ENCODE measurements at regions not wholly inside any gene's neighbourhood (a gene's known extent, or its start where the extent isn't known, plus 50 kb on each side); places are given as distances from the start of the nearest gene placed in this dataset.

DNA sequence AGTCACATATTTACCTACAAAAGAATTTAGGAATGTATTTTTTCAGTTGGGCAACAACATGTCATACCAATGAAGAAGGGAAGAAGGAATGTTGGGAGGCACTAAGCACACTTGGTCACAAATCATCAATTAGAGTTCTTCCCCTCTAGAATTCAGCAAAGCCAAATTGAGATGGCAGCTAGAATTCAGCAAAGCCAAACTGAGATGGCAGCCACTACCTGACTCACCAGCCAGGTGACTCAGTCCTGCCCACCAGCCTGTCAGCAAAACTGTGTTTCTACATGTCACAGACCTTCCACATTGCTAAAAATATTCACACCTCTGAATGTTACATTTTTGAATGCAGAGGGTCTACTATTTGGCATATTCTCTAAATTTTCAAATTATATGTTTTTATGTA, 63.2 kb upstream of the NOCT start:
- no peak for TF ChIP-seq CTCF (IDR thresholded peaks at IDR 0.05; ENCODE audit: low read depth, low read length)
- ChIA-PET CTCF (interaction anchor here (1.6 kb wide), 1 partner anchor 14 kb away, joined by 8 read pairs; no protein-coding TSS in a partner anchor), POLR2A (no interaction called here)
- H3K27me3 ChIP-seq (ENCODE audit: control insufficient read depth, insufficient read depth, low read length) = no peaks in the 10 kb centered on the region
- H3K4me3 ChIP-seq (ENCODE audit: low read depth, low read length) = no peak overlapping the region
- no peaks in the 10 kb centered on the region for H3K9me3 ChIP-seq (ENCODE audit: control insufficient read depth, insufficient read depth, low read length)
- no peak overlapping the region for H3K27ac ChIP-seq (ENCODE audit: low read depth, low read length)
- no peak for DNase-seq (ENCODE audit: low read depth, low spot score)

GRCh38 chr4:138951764-138952163, 63.8 kb upstream of the NOCT start:
- Histone ChIP-seq H3K4me3 (ENCODE audit: low read depth, low read length) (no peak overlapping the region), H3K27me3 (ENCODE audit: control insufficient read depth, insufficient read depth, low read length) (no peaks in the 10 kb centered on the region), H3K27ac (ENCODE audit: low read depth, low read length) (no peak overlapping the region), H3K9me3 (ENCODE audit: control insufficient read depth, insufficient read depth, low read length) (no peaks in the 10 kb centered on the region)
- no peak for TF ChIP-seq CTCF (IDR thresholded peaks at IDR 0.05; ENCODE audit: low read depth, low read length)
- no peak for DNase-seq (ENCODE audit: low read depth, low spot score)
- ChIA-PET POLR2A (no interaction called here), CTCF (interaction anchor here (1.6 kb wide), 1 partner anchor 14 kb away, joined by 8 read pairs; no protein-coding TSS in a partner anchor)

DNA sequence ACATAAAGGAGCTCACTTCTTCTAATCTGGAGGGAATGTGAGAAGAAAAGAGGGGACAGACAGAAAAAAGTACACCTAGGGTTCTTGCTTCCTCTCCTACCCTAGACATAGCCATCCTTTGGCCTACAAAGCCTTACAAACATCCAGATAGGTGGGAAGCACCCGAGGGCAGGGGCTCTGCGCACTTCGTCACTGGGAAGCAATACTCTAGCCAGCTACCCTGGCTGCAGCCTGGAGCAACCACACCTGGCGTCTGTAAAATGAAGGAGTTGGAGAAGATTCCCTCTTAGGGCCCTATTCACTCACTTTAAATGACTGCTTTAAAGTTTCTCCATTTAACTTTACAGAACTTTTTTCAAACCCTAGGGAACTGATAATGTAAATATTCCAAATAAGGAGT, 65.7 kb upstream of the NOCT start:
- H3K27ac ChIP-seq (ENCODE audit: low read depth, low read length) = no peak overlapping the region
- no peak overlapping the region for H3K4me3 ChIP-seq (ENCODE audit: low read depth, low read length)
- TF ChIP-seq CTCF (IDR thresholded peaks at IDR 0.05; ENCODE audit: low read depth, low read length) = no peak
- H3K27me3 ChIP-seq (ENCODE audit: control insufficient read depth, insufficient read depth, low read length) = no peaks in the 10 kb centered on the region
- ChIA-PET CTCF (interaction anchor here (0.8 to 4.0 kb wide), 3 partner anchors 10 to 12 kb away, joined by 6 to 18 read pairs (median 7); no protein-coding TSS in a partner anchor), POLR2A (no interaction called here)
- DNase-seq (ENCODE audit: low read depth, low spot score) = no peak
- no peaks in the 10 kb centered on the region for H3K9me3 ChIP-seq (ENCODE audit: control insufficient read depth, insufficient read depth, low read length)

DNA sequence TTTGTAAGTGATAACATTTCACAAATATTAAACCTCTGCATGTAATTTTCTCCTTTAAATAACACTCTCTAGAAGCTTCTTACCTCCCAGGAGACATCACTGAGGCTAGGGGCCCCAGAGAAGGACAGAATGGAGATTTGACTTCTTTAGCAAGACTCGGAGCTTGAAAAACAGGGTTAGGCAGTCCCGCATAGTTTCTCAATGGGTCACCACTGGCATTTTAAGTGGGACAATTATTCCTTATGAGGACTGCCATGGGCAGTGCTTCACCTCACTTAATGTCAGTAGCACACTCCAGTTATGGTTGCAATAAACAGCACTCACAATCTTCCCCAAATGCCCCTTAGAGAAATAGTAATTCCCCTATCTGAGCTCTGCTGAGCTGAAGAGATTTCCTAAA, 66.7 kb upstream of the NOCT start:
- Histone ChIP-seq H3K4me3 (ENCODE audit: low read depth, low read length) (no peak overlapping the region), H3K27me3 (ENCODE audit: control insufficient read depth, insufficient read depth, low read length) (no peaks in the 10 kb centered on the region), H3K9me3 (ENCODE audit: control insufficient read depth, insufficient read depth, low read length) (no peaks in the 10 kb centered on the region), H3K27ac (ENCODE audit: low read depth, low read length) (no peak overlapping the region)
- TF ChIP-seq CTCF (IDR thresholded peaks at IDR 0.05; ENCODE audit: low read depth, low read length) = no peak
- CTCF ChIA-PET = interaction anchor here (0.6 to 4.0 kb wide), 3 partner anchors 9 to 994 kb away, joined by 3 to 18 read pairs (median 7); no protein-coding TSS in a partner anchor
- DNase-seq (ENCODE audit: low read depth, low spot score) = no peak
- POLR2A ChIA-PET = no interaction called here

DNA sequence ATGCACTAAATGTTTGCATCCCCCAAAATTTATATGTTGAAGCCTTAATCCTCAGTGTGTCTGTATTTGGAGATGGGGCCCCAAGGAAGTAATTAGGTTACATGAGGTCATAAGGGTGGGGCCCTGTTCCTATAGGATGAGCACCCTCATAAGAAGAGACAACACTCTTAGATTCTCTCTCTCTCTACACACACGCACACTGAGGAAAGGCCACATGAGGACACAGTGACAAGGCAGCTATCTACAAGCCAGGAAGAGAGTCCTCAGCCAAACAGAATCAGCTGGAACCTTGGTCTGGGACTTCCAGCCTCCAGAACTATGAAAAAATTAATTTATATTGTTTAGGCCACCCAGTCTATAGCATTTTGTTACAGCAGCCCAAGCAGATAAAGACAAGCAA, 69.3 kb upstream of the NOCT start:
- TF ChIP-seq CTCF (IDR thresholded peaks at IDR 0.05; ENCODE audit: low read depth, low read length) = no peak
- Histone ChIP-seq H3K9me3 (ENCODE audit: control insufficient read depth, insufficient read depth, low read length) (no peaks in the 10 kb centered on the region), H3K27ac (ENCODE audit: low read depth, low read length) (no peak overlapping the region), H3K27me3 (ENCODE audit: control insufficient read depth, insufficient read depth, low read length) (no peaks in the 10 kb centered on the region), H3K4me3 (ENCODE audit: low read depth, low read length) (no peak overlapping the region)
- DNase-seq (ENCODE audit: low read depth, low spot score) = no peak
- ChIA-PET CTCF (interaction anchor here (4.0 kb wide), 1 partner anchor 8 kb away, joined by 18 read pairs; no protein-coding TSS in a partner anchor), POLR2A (no interaction called here)
